H1 (cell line): ENCODE measurements at regions not wholly inside any gene's neighbourhood (a gene's known extent, or its start where the extent isn't known, plus 50 kb on each side); places are given as distances from the start of the nearest gene placed in this dataset.

Source experiments
- BACH1 ChIP-seq: IDR thresholded peaks from 2 replicates; pipeline ENCODE4 v1.6.1; 2012; ENCODE audit warnings: low read length, improper control_type of control experiment
- GABPA ChIP-seq: IDR thresholded peaks from 2 replicates; pipeline ENCODE4 v1.6.1; 2011; ENCODE audit warnings: mild to moderate bottlenecking, low read length, moderate library complexity, borderline replicate concordance; ENCODE audit not compliant: insufficient read depth
- RBBP5 ChIP-seq: IDR thresholded peaks from 2 replicates; pipeline ENCODE4 v1.7.1; 2012; ENCODE audit warnings: low read depth, mild to moderate bottlenecking, inconsistent platforms, low read length, moderate library complexity, borderline replicate concordance
- SAP30 ChIP-seq: fragments of 300-600 bp; sonication (generic); IDR thresholded peaks from 2 replicates; pipeline ENCODE4 v1.7.1; 2012; ENCODE audit warnings: low read length, moderate library complexity, mild to moderate bottlenecking, inconsistent platforms; ENCODE audit not compliant: insufficient read depth, insufficient replicate concordance
- TF ChIP-seq, protein P1 (sequence below), 3 experiments: IDR thresholded peaks; 1 replicate in 2 of 3; 2 replicates in 1 of 3; pipeline versions ENCODE4 v1.5.1 to v1.6.1; 2011; ENCODE audit warnings: low read length in 3 of 3, mild to moderate bottlenecking in 3 of 3, inconsistent platforms in 2 of 3, low read depth in 1 of 3, moderate library complexity in 1 of 3; ENCODE audit not compliant: insufficient read depth in 1 of 3; ENCODE audit errors: control extremely low read depth in 1 of 3

DNA sequence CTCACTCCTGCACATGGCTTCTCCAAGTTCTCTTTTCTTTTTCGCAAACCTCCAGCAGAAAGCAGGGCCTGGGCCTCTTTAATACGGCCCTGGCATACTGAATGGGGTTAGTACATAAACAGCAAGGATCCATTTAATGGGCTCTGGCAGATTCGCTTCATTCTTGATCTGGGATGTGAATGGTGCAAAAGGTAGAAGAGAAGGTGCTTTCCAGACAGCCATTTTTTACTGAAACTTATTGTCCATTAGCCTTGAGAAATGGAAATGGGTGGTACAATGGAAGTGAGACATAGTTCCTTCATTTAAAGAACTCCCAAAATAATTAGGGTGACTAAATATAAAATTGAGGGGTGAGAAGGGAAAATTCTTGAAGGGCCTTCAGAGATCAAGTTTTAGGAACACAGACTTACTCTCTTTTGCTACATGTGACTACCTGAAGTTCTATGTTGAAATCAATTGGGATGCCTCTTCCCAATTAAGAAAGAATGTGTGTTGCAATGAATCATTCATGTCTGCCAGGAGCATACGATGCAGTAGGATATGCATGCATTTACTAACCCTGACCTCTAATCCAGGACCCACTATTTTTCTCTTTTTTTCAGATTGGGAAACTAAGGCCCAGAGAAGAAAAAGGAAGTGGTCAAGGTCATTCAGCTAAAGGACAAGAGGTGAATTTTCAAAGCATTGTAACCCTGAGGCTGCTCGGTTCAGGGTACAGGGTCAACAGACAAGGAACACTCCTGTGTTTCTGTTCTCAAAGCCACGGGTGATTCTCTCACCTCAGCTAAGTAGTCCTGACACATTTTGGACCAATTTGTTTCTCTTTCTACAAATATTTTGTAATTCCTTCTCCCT, 144.1 kb downstream of the BBOX1 start:
- TF ChIP-seq RBBP5 = no peak
- no peak for TF ChIP-seq GABPA
- TF ChIP-seq, protein P1, sequence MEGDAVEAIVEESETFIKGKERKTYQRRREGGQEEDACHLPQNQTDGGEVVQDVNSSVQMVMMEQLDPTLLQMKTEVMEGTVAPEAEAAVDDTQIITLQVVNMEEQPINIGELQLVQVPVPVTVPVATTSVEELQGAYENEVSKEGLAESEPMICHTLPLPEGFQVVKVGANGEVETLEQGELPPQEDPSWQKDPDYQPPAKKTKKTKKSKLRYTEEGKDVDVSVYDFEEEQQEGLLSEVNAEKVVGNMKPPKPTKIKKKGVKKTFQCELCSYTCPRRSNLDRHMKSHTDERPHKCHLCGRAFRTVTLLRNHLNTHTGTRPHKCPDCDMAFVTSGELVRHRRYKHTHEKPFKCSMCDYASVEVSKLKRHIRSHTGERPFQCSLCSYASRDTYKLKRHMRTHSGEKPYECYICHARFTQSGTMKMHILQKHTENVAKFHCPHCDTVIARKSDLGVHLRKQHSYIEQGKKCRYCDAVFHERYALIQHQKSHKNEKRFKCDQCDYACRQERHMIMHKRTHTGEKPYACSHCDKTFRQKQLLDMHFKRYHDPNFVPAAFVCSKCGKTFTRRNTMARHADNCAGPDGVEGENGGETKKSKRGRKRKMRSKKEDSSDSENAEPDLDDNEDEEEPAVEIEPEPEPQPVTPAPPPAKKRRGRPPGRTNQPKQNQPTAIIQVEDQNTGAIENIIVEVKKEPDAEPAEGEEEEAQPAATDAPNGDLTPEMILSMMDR (IDR thresholded peaks at IDR 0.05; ENCODE audit: control extremely low read depth in 1 of 3, insufficient read depth in 1 of 3, low read depth in 1 of 3, low read length in 3 of 3) = no peak
- TF ChIP-seq BACH1 = no peak
- no peak for TF ChIP-seq SAP30
